HFF-Myc (cell line): ENCODE measurements at regions not wholly inside any gene's neighbourhood (a gene's known extent, or its start where the extent isn't known, plus 50 kb on each side); places are given as distances from the start of the nearest gene placed in this dataset.
"Not testable (repeated sequence)": the region's sequence is repeated elsewhere in the genome, so short reads cannot be mapped to it uniquely, and the experiment has no call there.

Experiments
- DNase-seq: peaks from one replicate; pipeline ENCODE4 v3.0.0-alpha.2; 2011; ENCODE audit warnings: low read depth; ENCODE audit errors: extremely low read depth
- H3K4me3 ChIP-seq: replicated peaks from 2 replicates; pipeline ENCODE4 v1.5.1; 2011; ENCODE audit warnings: low read depth, mild to moderate bottlenecking, control low read depth, low read length
- TF ChIP-seq, protein P1 (sequence below): IDR thresholded peaks from 2 replicates; pipeline ENCODE4 v1.5.1; 2012; ENCODE audit warnings: mild to moderate bottlenecking, low read depth, low read length, control low read depth; ENCODE audit errors: missing control alignments

DNA sequence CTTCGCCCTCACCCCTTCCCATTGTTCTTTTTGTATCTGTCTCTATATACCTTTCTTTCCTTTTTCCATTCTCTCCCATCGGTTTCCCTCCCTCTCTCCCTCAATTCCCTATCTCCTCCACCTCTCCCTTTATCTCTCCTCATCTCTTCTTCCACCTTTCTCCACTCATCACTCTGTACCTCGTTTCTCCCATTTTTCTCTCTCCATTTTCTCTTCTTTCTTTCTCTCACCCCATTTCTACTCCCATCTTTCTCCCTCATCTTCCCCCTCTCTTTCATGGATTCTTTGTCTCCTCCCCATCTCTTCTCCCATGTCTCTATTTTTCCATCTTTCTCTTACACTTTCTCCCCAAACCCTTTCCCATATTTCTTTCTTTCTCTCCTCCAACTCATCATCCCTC, 385.9 kb upstream of the CLINT1 start:
- no peak overlapping the region for H3K4me3 ChIP-seq
- TF ChIP-seq, protein P1, sequence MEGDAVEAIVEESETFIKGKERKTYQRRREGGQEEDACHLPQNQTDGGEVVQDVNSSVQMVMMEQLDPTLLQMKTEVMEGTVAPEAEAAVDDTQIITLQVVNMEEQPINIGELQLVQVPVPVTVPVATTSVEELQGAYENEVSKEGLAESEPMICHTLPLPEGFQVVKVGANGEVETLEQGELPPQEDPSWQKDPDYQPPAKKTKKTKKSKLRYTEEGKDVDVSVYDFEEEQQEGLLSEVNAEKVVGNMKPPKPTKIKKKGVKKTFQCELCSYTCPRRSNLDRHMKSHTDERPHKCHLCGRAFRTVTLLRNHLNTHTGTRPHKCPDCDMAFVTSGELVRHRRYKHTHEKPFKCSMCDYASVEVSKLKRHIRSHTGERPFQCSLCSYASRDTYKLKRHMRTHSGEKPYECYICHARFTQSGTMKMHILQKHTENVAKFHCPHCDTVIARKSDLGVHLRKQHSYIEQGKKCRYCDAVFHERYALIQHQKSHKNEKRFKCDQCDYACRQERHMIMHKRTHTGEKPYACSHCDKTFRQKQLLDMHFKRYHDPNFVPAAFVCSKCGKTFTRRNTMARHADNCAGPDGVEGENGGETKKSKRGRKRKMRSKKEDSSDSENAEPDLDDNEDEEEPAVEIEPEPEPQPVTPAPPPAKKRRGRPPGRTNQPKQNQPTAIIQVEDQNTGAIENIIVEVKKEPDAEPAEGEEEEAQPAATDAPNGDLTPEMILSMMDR = no peak
- DNase-seq = no peak

DNA sequence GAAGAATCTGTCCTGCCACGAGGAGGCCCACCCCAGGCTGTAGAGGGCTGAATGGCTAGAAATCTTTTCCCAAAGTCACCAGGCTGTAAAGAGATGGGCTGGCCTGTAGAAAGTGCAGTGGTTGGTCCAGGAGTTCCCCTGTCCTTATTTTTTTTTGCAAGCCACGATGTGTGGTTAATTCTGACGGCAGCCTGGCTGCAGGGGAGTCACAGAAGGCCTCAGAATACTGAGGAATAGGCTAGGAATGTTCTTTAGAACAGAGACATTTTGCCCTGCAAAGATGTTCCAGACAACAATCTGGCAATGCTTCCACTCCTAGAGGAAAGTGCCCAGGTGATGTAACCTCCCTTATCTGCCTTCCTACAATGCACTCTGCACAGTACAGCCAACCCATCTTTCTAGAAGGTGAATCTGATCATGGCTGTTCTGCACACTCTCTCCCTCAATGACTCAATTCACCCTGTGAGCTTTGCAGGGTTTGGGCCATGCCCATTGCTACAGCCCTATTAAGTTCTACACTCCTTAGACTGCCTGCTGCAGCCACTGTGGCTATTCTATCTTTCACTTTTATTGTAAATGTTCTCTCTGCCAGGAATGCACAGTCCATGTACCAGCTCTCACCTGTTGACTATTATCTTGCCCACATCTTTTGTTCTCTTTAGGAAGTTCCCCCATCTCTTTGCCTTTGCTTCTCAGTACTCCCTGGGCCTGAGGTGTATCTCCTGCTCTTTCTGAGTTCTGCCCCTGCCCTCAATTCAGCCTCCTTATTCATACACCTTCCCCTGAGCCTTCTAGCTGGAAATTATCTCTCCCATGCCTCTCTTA, 377.8 kb upstream of the CLINT1 start:
- no peak for DNase-seq
- no peak overlapping the region for H3K4me3 ChIP-seq
- TF ChIP-seq, protein P1 = no peak

- TF ChIP-seq, protein P1 = no peak
- H3K4me3 ChIP-seq = no peak overlapping the region
- no peak for DNase-seq
Observed at GRCh38 chr5:158235159-158235547, 376.2 kb upstream of the CLINT1 start.

DNA sequence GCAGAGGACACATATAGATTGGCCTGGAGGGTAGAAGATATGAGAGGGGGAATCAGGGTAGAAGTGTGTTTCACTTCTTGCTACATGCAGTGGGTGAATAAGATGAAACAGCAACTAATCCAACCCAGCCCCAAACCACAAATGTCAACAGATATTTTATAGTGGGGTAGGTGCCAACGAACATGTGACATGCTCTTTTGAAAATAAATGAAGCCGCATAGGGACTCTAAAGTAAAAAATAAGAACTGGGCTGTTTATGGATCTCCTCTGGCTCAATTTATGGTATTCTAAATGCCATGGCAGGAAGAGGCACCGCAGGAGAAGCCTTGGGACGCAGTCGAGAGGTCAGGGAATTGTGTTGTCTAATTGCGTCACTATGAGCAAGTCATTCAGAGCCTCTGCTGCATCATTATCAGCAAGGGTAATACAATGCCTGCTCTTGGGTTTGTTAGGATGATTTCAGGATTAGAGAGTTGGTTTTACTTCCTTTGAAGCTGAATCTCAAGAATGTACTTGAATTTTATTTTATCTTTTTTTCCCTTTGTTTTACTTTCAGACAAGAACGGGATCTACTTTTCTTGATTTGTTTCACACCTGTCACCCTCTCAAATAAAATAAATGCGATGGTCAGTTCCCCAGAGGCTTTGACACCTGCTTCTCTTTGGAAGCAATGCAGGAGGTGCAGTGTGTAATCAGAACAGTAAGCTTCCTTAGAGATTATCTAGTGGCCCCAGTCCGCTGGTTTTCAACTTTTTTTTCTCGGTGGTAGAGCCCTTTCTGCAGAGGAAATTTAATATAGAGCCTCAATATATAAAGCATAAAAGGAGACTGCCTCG, 375.6 kb upstream of the CLINT1 start:
- no peak for DNase-seq
- TF ChIP-seq, protein P1 = no peak
- H3K4me3 ChIP-seq = no peak overlapping the region

DNA sequence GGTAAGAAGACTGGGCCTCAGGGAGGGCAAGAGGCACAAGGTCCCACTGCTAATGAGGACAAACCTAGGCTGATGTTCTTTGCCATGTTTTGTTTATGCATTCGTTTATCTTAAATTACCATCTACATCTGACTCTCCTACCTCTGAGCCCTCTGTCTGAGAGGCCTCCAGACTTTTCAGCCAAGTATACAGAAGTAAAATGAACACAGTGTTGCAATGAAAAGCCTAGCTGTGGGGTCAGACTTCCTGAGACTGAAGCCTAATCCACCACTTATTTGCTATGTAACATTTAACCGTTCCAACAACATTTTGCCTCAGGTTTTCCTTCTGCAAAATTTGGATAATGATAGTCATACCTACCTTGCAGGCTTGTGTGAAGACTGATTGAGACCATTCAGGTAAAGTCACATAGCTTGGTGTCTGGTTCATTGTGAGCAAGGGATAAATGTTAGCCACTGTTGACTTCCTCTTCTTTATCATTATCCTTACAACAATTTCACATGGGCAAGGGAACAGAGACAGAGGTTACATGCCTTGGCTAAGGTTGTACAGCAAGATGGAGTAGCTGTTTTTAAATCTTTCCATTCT, 374.9 kb upstream of the CLINT1 start:
- no peak for DNase-seq
- TF ChIP-seq, protein P1 = no peak
- no peak overlapping the region for H3K4me3 ChIP-seq

DNA sequence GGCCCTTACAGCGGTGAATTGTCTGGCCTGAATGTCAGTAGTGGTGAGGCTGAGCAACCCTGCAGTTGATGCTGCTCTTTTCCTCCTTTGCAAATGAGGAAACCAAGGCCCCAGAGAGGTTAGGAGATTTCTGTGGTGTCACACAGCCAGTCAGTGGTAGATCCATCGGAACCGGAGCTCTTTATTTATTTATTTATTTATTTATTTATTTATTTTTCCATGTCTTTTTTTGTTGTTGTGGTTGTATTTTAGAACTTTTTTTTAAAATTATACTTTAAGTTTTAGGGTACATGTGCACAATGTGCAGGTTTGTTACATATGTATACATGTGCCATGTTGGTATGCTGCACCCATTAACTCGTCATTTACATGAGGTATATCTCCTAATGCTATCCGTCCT, 368.4 kb upstream of the CLINT1 start:
- not testable (repeated sequence) for H3K4me3 ChIP-seq, DNase-seq

DNA sequence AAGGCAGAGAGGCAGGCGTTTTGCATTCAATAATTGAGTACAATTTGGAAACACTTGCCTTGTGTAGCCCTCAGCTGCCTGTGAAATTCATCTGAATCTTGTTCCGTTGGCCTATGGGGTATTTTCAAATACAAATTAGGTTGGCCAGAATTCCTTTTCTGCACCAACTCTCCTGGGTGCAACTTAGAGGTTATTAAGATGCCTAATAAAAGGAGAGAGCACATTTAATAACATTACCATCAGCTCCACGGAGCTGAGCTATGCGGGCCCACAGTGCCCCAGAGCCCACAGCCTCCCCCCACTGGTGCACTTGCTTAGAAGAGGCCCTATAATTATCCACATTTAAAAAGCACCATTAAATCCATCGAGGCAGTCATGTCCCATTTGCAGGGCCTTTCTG, 367.6 kb upstream of the CLINT1 start:
- TF ChIP-seq, protein P1 = no peak
- DNase-seq = no peak
- no peak overlapping the region for H3K4me3 ChIP-seq
